ENCODE measurements at regions not wholly inside any gene's neighbourhood (a gene's known extent, or its start where the extent isn't known, plus 50 kb on each side); places are given as distances from the start of the nearest gene placed in this dataset.

DNA sequence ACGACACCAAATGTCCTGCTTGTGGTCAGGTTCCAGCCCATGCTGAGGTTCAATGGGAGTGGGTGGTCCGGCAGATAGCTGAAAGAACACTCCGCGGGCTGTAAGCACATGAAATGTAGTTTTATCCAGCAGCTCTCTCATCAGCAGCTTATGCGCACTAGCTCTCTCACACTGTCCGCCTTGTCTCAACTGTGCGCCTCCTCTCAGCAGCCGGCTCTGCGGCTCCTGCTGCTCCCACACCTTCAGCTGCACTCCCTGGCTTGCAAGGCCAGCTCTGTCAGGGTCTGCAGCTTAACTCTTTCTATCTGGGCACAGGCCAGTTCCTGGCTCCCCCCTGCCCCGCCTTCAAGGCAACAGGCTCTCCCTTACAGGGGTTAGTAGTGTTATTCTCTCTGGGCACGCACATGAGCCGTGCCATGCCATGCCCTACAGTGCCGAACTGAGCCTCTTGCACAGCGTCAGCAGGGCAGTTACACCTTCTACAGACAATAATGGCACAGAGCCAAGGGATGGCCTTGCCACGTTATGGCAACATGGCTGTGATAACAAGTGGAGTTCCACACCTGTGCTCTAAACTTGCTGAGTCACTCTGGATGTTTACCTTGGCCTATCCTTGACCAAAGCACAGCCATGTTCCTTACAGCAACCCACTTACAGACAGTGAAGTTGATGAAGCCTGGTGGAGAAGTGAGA, 84.0 kb upstream of the LRFN2 start (continued):
- no peak for TF ChIP-seq SP2 (IDR thresholded peaks at IDR 0.05; ENCODE audit: low read length)
